ENCODE measurements at regions not wholly inside any gene's neighbourhood (a gene's known extent, or its start where the extent isn't known, plus 50 kb on each side); places are given as distances from the start of the nearest gene placed in this dataset.

- DNase-seq (ENCODE audit: low spot score): no peak
Observed at GRCh38 chr1:5659606-5660005, 332.6 kb downstream of the NPHP4 start.

- no peak for DNase-seq (ENCODE audit: low spot score)
Observed at GRCh38 chr1:5658340-5659316, 333.6 kb downstream of the NPHP4 start.

DNA sequence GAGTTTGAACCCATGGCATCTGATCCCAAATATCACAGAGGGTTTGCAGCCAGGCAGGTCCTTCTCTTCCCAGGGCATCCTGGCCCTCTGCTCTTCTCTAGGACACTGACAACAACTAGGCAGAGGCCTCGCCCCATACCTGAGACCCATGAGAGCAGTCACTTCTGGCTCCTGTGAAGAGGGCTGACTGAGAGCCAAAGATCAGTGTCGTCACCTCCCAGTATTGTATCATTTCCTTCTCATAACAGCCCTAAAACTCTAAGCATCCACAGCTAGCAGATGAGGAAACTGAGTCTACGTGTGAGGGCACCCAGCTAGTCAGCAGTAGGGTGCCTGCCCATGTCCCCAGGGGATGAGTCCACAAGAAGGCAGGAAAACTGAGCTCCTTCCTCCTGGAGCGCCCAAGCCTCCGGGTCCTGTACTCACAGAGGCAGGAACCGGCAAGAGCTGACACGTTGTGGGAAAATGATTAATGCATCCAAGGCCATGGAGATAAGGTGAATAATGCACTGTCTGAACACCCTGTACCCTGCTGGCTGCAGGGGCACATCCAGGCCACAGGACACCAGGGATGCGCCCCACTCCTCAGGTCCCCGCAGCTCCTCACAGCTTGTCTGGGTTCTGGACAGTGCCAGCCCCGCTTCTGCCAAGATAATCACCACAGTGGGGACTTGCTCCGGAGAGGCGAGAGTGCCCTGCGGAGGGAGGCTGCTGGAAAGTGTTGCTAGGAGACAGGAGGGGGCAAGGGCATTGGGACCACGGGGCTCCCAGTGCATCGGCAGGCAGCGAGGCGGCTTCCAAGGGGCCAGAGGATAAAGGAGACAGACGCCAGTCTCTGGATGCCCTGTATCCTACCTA is 340.0 kb downstream of the NPHP4 start:
- no peak for DNase-seq (ENCODE audit: low spot score)

- no peak for DNase-seq (ENCODE audit: low spot score)
Observed at GRCh38 chr1:5651473-5651872, 340.8 kb downstream of the NPHP4 start.

DNA sequence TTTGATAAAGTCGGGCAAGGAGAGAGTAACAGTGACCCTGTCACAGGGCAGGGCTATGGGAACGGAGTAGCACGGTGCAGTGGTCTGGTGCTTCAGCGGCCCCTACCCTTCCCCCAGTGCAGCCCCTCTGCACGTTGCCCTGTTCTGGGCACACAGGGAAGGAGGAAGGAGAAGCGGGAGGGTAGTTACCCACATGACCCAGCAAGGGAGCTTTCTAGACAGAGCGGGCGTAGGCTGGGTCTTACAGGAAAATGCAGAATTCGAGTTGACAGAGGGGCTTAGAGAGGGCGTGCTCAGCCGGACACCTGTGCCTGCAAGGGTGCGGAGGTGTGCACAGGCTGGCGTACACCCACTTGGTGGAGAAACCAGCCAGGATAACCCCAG is 341.2 kb downstream of the NPHP4 start:
- no peak for DNase-seq (ENCODE audit: low spot score)

- no peak for DNase-seq (ENCODE audit: low spot score)
Observed at GRCh38 chr1:5650283-5651026, 341.8 kb downstream of the NPHP4 start.

DNA sequence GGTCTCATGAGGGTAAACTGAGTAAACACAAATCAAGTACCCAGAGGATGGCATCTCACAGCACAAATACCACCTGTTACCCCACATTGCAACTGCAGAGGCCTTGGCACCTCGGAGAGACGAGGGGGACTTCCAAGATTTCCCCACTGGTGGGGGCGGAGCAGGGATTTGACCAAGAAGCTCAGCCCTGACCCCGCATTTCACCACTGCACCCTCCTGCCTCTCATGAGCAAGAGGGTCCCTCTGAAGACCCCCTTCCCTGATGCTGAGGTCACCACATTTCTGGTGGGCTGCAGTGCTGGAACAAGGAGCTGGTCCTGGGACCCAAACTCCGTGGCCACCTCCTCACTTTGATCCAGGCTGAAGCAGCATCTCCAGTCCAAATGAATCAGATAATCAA is 342.4 kb downstream of the NPHP4 start:
- no peak for DNase-seq (ENCODE audit: low spot score)

GRCh38 chr1:5649166-5649551 is 343.1 kb downstream of the NPHP4 start:
- no peak for DNase-seq (ENCODE audit: low spot score)

DNA sequence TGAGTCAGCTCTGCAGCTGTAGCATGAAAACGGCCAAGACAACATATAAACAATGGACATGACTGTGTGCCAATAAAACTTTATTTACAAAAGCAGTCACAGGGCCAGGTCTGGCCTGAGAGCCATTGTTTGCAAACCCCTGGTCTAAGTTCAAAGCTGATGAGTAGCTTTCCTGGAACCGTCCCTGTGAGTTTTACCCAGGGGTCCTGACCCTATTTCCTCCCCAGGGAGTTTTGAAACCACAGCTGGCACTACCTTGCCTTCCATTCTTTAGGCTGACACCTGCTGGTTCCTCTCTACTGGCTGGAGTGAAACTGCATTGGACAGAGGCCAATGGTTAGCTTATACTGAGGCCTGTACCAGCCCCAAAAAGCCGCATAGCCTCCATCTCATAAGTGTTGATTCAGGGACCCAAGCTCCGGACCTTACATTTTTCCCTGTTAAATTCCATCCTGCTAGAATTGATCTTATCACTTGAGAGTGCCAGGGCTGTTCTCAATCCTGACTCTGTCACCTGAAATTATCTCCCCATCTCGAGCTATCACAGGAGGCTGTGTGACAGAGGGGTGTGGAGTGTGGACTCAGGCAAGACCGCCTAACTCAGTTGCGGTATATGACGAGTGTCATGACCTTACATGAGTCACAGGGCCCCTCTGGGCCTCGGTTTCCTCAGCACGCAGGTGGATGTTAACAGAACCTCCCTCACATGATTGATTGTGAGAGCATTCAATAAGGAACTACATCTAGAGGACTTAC is 343.6 kb downstream of the NPHP4 start:
- no peak for DNase-seq (ENCODE audit: low spot score)

GRCh38 chr1:5647234-5647633 is 345.0 kb downstream of the NPHP4 start:
- DNase-seq (ENCODE audit: low spot score): no peak

DNA sequence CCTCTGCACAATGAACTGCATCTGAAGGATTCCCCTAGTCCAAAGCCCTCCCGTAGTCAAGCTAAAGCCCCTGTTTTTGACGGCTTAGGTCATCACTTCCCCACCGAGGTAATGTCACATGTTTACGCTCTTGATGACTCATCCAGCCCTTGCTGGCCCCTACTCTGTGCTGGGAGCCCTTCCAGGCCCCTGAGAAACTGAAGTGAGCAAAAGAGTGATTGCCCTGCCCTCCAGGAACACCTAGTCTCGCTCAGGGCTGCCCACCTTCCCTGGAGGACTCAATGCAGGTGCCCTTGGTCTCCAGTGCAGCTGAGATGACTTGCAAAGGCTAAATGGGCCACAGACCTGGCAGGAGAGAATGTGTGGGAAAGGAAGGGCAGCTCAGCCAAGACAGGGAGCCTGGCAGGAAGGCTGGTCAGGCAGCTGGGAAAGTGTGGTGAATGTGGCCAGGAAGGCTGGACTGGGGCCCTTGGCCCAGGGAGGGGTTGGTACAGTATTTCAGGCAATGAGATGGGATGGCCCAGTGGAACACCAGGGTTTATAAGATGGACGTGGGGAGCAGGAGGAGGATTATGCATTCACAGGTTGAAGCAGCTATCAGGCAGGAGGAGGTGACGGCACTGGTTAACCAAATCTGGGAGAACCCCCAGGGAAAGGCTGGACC is 345.6 kb downstream of the NPHP4 start:
- DNase-seq (ENCODE audit: low spot score): no peak

DNA sequence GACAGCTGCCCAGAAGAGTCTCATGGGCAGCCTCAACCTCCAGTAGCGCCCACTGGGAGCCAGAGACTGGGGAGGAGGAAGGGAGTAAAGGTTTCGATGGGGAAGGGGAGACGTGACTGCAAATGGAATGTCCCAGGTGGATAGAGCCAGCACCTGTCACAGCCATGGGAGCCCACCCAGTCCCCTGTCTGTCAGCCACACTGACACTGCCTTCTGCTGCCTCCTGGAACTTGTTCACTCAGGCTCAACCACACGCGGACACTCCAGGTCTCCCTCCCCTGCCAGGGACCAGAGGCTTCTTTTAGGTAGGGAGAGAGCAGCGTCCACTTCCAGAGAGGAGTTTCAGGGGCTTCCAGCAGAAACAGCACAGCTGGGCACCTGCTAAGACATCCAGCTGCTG is 346.3 kb downstream of the NPHP4 start:
- DNase-seq (ENCODE audit: low spot score): no peak

DNA sequence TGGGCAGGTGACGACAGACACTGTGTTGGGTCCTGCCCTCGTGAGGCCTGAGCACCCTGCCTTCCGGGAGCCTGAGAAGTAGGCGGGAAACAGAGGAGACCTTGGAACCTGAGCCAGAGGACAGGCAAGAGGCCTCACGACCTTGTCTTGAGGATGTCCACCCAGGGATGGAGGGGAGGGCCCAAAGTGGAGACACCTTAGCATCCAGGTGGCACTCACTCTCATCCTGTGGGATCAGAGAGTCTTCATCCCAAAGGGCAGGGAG is 347.2 kb downstream of the NPHP4 start:
- DNase-seq (ENCODE audit: low spot score): no peak

DNA sequence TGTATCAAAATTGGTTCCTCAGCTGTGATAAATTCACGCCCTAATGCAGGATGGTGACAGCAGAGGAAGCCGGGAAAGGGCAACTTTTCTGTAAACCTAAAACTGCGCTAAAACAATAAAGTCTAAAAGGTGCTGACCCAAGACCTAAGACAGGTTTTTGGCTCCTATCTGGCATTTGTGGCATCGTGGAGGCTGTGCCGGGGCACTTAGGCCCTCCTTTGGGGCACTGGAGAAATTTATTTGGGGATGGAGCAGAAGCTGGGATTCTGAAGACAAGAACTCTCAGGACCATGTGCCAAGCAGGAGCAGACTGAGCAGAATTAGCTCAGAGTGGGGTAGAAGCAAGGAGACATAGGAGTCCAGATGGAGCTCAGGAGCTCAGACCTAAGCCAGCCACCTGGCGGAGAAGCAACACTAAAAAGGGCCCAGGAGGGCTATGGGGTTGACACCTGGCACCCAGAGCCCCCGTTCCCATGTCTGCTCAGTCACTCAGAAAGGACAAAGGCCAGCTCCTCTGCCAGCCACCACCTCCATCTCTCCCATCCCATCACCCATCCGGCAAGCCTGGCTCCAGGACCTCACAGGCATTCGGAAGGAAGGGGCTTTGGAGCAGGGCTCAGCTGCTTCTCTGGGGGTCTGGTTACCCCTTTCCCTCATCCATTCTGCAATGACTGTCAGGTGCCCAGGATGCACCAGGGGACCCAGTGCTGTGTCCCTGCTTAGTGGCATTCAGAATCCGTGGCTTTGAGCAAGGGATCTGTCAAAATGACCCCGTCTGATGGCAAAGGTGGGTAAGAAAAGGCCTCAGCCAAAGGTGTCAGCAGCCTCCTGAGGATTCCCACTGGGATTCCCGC is 347.7 kb downstream of the NPHP4 start:
- DNase-seq (ENCODE audit: low spot score): no peak

- no peak for DNase-seq (ENCODE audit: low spot score)
Observed at GRCh38 chr1:5643360-5644107, 348.7 kb downstream of the NPHP4 start.

DNA sequence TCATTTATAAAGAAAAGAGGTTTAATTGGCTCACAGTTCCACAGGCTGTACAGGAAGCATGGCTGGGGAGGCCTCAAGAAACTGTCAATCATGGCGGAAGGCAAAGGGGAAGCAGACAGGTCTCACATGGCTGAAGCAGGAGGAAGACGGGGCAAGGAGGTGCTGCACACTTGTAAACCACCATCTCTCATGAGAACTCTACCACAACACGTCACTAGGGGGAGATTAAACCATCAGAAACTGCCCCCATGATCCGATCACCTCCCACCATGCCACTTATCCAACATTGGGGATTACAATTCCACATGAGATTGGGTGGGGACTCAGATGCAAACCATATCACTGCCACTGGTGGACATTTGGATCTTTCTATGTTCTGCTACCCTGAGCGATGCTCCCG is 351.4 kb downstream of the NPHP4 start:
- no peak for DNase-seq (ENCODE audit: low spot score)

DNA sequence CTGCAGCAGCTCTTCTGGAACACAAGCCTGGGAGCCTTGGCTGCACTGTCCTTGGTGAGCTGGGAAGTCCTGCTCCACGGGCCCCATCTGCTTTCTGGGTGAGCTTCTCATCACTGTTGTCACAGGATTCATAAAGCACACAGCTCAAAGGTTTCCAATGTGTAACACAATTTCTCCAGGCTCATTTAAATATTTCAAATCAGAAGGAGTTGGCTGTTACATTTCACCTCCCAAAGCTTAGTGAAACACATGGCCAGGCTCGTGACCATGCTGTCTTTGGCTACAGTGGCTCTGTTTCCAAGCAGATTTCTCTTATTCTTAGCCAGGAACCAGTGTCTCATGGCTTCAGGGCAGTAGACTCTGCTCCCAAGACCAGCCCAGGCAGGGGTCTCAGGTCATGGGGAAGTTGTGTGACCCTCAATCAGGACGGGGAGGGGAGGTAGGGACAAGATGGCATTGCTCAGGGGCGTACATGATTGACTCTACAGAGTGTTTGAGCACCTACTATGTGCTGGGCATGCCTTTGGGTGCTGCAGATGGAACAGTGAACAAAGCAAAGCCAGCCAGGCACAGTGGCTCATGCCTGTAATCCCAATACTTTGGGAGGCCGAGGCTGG is 353.0 kb downstream of the NPHP4 start:
- no peak for DNase-seq (ENCODE audit: low spot score)

- no peak for DNase-seq (ENCODE audit: low spot score)
Observed at GRCh38 chr1:5638582-5638981, 353.6 kb downstream of the NPHP4 start.

DNA sequence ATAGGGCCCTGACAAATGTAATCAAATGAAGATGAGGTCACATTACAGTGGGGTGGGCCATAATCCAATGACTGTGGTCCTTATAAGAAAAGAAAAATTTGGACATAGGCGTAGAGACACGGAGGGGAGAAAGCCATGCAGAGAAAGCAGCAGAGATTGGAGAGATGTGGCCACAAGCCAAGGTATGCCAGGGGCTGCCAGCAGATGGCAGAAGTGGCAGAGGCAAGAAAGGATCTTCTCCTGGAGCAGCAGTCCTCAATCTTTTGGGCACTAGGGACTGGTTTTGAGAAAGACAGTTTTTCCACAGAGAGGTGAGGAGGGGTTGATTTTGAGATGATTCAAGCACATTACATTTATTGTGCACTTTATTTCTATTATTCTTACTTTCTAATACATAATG is 355.1 kb downstream of the NPHP4 start:
- DNase-seq (ENCODE audit: low spot score): no peak

Measured in H4 (cell line).